NCI-H526 (cell line): ENCODE measurements at regions not wholly inside any gene's neighbourhood (a gene's known extent, or its start where the extent isn't known, plus 50 kb on each side); places are given as distances from the start of the nearest gene placed in this dataset.

ENCODE experiments used
- DNase-seq, 2 experiments: peaks; one replicate each; lab custom pipeline; 2025; lab: John Stamatoyannopoulos, UW

- peak in 1 of 2 experiments; percentile 20 for DNase-seq
These were observed 671.7 kb downstream of the BRD1 start for GRCh38 chr22:49155770-49156580.

DNA sequence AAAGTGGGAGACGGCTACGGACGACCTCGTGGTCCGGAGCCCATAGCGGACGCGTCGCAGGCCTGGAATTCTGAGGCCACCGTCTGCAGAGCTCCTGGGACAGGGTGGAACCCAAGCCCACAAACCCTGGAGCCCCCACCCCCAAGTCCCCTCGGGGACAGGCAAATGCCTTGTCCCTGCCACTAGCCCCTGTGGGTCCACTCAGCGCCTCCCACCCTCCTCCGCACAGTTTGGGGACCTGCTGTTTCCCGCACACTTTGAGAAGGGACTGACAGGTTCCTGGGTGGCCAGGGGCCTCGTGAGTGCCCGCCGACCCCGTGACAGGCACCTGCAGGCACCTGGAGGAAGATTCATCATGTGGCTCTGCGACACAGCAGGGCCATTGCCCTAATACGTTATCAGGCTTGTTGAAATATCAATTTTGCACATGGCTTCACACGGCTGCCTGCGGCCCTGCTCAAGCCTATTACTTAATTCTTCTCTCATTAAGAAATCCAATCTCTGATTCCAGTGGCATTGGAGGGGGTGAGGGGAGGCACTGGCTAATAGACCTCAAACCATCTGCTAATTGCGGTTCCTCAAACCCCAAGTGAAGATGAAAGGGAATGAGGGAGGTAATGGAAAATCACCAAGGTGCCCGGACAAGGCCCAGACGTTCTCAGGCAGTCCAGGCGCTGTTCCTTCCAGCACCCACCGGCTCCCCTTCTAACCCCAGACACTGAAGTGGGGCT is 672.5 kb downstream of the BRD1 start:
- no peak for DNase-seq

GRCh38 chr22:49154433-49154832 is 673.2 kb downstream of the BRD1 start:
- no peak for DNase-seq

GRCh38 chr22:49153921-49154320 is 673.8 kb downstream of the BRD1 start:
- DNase-seq: no peak

GRCh38 chr22:49152939-49153770 is 674.5 kb downstream of the BRD1 start:
- no peak for DNase-seq

DNA sequence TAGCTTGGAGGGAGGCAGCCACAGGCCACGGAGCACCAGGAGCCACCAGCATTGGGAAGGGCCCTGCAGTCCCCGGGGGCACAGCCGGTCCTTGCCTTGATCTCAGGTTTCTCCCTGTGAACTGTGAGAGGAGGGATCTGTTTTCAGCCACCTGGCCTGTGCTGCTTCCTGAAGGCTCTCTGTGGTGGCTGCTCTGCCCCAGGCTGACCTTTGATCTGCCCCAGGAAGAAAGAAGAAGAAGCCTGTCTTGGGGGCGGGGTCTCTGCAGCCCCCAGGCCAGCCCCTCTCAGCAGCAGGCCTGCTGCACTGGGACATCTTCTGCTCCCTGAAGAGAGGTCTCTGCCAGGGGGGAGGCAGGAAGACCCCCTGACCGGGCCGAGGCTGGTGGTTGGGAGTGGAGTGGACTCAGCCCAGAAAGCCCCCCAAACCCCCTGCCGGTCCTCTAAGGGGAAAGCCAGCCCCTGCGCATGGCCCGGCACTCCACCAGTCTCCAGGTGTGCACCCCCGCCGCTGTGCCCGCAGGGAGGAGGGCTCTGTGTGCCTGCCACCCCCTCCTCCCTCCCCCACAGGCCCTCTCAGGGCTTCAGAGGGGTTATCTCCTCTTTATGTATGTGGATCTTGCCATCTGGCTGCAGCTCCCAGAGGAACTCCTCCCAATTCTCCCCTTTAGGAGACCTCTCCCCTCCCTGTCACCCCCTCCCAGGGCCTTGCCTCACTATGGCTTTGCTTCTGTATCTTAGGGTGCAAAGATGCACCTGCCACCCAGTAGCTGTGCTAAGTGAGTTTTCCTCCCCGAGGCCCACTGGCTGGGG is 675.3 kb downstream of the BRD1 start:
- peak in 1 of 2 experiments; percentile 47 for DNase-seq

DNA sequence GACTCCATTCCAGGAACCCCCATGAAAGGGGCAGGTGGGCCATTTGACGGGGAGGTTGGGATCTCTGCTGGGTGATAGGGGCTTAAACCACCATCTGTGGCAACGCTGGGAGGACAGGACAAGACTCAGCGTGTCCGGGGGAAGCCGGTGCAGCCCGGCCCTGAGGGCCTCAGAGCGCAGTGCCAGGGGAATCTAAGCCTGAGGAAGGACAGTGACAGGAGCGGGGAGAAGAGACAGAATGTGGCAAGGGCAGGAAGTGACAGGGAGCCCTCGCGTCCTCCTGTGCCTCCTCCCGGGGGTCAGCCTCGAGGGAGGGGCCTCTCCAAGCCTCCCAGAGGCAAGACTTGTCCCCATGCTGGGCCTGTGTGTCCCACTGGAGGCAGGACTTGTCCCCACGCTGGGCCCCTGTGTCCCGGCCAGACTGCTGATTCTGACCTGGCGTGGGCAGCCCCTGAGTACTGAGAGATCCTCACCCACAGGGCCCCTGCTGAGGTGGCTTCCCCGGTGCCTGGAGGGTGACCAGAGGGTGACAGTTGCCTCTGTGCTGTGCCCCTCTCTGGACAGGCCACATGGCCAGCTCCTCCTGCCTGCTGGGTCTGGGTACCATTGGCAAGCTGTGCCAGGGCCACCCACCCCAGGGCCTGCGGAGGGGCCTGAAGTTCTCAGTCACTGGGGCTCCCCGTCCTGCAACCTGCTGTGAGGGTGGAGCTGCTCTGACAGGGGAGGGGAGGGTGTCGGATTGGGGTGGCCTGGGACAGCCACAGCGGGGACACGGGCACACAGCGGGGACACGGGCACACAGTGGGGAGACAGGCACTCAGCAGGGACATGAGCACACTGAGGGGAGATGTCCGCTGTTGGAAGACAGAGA is 676.2 kb downstream of the BRD1 start:
- DNase-seq: no peak

DNA sequence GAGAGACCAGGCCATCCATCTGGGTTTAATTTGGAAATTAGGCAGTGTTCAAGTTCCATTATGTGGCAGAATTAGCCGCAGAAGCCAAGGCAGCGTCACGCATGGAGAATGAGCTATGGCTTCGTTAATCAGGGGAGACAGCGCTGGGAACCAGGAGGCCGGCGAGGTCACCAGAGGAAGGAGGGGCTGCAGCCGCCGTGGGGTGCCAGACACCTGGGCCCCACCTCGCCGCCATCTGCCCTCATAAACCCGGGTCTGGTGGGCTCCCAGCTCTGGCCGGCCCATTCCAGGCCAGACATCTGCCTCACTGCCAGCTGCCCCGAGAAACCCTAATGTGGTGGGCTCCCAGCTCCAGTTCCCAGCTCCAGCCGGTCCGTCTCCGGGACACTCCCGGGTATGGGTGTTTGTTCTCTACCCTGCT is 676.9 kb downstream of the BRD1 start:
- no peak for DNase-seq

GRCh38 chr22:49149721-49150608 is 677.7 kb downstream of the BRD1 start:
- no peak for DNase-seq

DNA sequence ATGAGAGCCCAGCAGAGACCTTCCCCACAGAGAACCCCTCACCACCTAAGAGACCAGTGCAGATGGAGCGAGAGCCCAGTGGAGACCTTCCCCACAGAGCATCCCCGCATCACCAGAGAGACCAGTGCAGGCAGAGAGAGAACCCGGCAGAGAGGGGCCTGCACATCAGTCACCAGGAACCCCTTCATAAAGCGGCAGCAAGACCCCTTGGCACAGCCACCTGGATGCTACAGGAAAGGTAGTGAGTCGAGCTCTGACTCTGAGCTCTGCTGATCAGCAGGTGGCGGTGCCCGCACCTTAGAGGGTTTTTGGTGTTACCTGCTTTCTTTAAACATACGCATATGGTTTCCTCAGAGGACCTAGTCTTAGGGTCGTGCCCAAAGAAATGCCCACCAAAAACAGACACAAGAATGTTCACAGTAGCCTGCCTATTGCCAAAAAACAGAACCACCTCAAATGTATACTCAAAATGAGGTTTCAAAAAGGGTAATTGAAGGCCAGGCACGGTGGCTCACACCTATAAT is 678.7 kb downstream of the BRD1 start:
- no peak for DNase-seq

DNA sequence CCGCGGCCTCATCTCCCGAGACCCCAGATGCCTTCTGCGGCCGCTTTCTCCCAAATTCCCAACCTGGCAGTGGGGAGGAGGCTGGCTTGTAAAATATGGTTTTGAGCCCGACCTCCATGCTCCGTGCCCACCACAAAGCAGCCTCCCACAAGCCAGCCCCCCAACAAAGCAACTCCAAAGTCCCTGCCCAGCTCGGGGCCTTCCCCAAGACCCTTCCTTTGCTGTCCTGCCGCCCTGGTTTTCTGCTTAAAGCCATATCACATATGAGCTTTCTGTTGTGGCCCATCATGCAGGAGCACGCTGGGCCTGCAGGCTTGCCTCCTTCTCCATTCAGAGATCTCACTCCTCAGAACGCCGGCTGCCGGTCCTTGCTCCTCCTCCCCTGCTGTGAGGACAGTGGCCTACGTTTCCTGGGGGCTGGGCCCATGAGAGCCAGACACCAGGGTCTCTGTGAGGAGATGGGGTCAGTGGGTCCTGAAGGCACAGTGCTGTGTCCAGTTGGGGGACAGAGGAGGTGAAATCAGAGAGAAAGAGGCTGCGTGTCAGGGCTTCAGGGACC is 680.0 kb downstream of the BRD1 start:
- DNase-seq: no peak

- DNase-seq: no peak
These were observed 680.5 kb downstream of the BRD1 start for GRCh38 chr22:49147171-49147570.

- no peak for DNase-seq
These were observed 681.2 kb downstream of the BRD1 start for GRCh38 chr22:49146511-49146910.

DNA sequence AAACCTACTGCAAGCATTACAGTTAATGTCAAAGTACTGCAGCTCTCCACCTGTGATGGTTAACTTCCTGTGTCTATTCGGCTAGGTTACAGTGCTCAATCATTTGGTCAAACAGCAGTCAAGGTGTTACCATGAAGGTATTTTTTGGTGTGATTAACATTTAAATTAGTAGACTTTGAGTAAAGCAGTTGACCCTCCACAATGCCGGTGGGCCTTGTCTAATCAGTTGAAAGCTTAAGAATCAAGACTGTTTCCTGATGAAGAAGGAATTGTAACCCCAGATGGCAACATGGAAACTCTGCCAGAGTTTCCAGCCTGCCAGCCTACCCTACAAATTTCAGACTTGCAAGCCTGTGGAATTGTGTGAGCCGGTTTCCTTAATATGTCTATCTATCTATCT is 683.9 kb downstream of the BRD1 start:
- no peak for DNase-seq

- DNase-seq: no peak
These were observed 684.8 kb downstream of the BRD1 start for GRCh38 chr22:49142891-49143290.

DNA sequence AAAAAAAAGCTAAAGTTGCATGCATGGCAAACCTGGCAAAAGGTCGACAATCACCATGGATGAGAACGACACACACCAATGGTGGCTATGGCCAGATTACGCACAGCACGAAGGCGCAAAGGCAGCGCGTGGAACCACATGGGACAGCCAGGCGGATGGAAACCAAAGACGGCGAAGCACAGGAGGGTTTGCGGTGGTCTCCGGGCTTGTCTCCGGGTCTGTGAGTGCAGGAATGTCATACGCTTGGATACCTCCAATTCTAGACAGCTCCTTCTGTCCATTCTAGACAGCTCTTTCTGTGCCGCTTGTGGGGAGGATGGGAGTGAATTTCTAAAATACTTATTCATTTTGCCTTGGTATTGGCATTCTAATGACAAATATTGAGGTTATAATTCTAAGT is 685.4 kb downstream of the BRD1 start:
- no peak for DNase-seq

GRCh38 chr22:49141761-49142160 is 685.9 kb downstream of the BRD1 start:
- no peak for DNase-seq

DNA sequence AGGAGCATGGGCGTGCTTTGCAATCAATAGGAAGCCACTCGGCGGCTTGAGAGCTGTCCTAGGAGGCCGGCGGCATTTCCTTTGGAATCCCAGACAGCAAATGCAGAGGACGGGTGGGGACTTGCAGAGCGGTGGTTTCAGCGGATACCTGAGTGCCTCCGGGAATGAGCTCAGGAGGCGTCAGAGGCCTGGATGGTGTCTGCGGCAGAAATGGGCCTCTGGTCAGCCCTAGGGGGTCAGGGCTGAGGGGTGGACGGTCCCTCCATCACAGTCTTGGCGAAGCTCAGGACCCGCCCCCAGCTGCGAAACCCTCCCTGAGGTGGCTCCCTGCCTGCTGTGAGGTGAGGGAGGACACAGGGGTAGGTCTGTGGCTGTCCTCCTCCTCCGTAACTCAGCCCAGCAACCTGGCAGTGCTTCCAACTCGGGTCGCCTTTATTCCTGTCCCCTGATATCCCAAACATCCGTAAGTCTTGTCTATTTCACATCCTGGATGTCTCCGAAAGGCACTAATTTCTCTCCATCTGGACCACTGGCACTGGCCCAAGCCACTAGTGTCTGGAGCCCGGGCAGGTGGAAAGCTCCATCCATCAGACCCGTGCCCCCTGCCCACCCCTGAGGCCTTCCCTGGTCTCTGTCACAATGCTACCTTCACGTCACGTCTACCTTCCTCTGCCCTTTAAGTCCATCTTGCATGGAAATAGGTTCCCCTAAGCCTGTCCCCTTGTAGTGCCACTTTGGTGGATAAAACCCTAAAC is 686.6 kb downstream of the BRD1 start:
- DNase-seq: no peak
